Stimulated activated CD4-positive, alpha-beta T cell treated with anti-CD3 and anti-CD28 coated beads, Interleukin-12 subunit alpha, Interleukin-12 subunit beta, amount 100 ng/mL, for 48 hours (primary cell): ENCODE measurements at regions not wholly inside any gene's neighbourhood (a gene's known extent, or its start where the extent isn't known, plus 50 kb on each side); places are given as distances from the start of the nearest gene placed in this dataset.

ENCODE experiments used
- DNase-seq, 3 donors: peaks; one replicate each; pipeline ENCODE4 v3.0.0-alpha.2; 2020; ENCODE audit warnings: low read depth in 2 of 3, low spot score in 1 of 3

DNA sequence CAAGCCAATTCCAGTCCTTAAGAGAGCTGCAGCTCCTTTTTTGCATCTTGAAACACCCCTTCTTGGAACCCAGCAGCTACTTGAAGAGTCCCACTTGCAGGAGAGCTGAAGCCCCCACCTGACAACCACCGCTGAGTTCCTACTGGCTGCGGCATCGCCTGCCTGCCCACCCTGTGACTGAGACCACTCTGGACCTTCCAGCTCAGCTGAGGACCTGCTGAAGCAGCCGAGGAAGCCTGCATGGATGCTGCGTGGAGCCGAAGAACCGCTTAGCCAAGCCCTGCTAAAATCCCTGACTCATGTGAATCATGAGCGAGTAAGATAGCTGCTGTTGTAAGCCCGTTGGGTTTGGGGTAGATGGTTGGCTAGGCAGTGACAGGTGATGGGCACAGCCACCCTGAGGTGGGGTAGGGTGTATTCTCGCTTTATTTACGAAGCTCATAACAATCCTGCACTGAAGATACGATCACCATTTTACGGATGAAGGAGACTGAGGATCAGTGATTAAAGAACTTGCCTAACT lies 78.4 kb downstream of the INHBB start:
- no peak for DNase-seq

DNA sequence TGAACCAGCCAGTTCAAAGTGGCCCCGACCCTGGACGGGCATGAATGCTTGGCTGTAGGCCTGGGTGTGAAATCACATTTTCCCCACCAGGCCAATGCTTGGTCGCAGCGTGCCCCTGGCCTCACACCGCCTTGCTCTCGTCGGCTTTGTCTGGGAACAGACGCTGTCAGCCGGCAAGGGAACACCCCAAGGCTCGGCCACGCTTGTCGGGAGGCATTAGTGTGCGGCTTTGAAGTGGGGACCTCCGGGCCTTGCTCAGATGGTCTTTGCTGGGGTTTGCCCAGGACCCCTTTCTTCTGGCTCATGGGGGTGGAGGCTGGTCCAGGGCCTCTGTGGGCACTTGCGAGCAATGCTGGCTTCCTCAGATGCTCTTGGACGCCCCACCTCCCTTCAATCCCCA lies 79.1 kb downstream of the INHBB start:
- DNase-seq = no peak

DNA sequence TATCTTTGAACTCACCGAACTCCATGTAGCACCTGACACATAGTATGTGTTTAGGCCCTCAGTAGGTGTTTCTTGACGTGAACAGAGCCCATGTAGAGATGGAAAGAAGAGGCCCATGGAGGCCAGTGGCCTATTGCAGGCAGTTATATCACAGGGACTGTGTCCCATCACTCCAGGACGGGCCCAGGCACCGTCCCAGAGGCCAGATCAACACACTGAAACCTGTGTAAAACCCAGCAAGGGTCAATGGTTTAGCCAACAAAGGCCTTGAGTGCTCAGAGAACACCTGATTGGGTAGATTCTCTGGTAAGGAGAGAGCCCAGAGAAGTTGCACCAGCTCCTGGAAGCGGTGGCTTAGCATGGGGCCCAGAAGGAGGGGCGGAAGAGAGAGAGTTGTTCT lies 82.8 kb downstream of the INHBB start:
- DNase-seq = no peak

DNA sequence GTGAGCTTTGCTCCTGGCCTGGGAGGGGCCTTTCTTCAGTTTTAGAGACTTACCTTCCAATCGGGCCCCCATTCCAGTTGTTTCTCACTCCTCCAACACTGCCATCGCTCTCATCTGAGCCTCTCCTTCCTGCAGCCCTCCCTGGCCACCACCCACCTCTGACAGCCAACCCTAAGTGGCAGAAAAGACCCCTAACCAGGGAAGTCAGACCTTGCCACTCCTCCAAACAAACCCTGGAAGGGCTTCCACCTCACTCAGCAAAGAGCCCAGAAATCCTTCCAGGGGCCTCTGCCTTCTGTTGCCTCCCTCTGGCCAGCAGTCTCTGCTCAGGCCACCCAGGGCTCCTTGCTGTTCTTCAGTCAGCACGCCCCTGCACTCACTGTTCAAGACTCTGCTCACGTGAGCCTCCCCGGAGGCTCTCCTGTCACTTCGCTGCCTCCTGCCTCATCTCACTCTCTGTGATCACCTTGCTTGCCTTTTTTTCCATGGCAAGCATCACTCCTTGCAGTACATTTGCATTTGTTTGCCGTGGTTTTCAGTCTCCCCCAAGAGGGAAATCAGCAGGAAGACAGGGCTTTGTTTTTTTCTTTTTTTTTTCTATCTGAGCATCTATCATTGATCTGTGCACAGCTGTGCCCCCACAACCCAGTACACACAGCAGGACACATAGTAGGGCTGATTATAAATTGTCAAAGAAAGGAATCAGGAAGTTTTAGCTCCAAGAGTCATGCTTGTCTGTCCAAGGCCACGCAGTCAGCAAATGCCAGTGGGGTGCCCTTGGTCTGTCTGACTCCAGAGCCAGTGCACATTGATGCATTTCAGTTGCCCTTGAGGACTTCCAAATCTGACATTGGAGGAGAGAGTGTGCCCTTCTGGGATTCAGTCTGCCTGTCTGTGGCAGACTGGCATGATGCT lies 83.9 kb downstream of the INHBB start:
- no peak for DNase-seq

DNA sequence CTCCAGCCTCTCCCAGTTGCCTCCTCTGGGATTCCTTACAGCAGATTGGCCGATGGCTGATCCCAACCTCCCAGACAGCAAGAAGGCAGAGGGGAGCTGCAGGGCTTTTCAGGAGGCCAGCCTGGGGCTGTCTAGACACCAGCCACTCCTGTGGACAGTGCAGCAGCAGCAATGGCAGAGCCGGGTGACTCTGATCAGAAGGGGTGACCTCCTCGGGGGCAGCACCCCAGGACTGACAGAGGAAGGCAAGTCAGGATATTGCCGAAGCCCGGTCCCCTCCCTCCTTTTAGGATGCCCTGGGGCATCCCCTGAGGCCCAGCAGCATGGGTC lies 84.5 kb downstream of the INHBB start:
- DNase-seq = no peak

DNA sequence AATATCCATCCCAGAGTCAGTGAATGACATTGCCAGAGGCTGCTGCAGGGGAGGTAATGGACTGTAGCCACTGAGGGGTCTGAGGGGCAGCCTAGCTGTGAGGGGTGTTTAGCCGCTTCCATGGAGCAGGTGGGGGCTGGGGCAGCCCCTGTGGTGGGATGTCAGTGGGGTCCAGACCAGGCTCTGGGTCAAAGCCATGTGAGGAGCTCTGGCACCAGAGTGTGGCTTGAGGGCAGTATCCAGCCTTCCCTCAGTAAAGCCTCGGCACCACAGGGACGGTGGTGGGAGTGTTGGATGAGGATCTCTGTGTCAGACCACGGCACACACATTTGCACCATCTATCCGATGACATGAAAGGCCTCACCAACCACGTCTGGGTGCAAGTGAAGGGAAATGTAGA lies 85.0 kb downstream of the INHBB start:
- DNase-seq = no peak

DNA sequence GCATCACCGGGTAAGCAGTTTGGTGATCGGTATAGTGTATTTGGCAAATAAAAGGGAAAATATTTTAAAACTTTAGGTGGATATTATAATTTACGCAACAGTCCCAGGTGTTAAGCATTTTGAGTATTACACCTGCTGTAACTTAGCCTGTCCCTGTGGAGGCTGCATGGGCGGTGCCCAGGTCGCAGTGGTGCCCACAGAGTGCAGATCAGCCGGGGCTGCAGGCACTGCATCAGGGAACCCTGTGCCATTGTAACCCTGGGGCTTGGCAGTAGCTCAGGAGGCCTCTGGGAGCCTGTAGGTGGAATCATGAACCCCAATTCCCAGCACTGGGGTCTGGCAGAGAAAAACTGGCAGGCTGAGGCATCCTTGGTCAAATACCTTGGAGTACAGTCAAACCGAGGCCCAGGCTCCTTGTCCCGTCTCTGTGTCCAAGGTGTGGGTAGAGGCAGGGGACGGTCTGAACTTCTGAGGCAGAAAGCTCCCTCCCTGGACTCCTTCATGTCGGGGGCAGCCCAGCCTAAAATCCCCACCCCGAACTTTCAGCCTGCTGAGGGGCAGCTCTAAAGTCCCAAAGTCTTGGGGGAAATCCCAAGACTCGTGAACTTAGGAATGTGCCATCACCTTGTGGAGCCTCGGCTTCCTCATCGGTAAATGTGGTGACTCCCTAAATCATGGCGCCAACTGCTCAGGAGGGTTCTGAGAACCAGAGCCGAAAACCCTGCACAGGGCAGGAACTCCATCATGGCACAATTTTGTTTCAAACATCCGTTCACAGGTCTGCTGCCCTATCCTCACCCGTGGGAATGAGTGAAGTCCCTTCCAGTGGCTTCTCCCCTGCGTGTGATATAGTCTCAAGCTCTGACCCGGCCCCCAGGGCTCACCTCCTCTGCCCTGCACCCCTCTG lies 85.7 kb downstream of the INHBB start:
- DNase-seq = no peak

DNA sequence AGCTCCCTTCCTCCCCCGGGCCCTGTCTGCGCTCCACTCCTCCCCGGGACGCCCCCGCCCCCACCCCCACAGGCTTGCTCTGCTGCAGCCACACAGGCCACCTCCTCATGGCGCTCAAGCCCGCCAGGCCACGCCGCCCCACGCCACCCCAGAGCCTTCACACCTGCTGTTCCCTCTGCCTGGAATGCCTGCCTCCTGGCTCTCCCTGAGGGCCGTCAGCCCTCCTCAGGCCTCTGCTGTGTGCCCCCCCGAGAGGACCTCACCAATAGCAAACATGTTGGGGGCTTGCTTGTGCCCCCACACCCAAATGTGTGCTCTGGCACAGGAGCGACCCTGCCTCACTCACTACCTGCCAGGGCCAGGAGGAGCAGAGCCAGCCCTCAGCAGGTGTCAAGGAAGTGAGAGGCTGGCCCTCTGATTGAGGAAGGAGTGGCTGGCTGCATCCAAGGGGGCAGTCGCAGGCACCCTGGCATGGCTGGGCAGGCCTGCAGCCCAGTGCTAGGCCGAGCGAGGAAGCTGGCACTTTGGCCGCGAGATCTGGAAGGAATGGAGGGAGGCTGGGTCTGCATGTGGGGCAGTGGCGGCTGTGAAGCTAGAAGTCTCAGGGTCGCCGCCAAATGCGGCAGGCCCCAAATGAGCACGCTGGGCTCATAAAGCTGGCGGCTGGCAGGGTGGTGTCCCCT lies 86.5 kb downstream of the INHBB start:
- DNase-seq = no peak

DNA sequence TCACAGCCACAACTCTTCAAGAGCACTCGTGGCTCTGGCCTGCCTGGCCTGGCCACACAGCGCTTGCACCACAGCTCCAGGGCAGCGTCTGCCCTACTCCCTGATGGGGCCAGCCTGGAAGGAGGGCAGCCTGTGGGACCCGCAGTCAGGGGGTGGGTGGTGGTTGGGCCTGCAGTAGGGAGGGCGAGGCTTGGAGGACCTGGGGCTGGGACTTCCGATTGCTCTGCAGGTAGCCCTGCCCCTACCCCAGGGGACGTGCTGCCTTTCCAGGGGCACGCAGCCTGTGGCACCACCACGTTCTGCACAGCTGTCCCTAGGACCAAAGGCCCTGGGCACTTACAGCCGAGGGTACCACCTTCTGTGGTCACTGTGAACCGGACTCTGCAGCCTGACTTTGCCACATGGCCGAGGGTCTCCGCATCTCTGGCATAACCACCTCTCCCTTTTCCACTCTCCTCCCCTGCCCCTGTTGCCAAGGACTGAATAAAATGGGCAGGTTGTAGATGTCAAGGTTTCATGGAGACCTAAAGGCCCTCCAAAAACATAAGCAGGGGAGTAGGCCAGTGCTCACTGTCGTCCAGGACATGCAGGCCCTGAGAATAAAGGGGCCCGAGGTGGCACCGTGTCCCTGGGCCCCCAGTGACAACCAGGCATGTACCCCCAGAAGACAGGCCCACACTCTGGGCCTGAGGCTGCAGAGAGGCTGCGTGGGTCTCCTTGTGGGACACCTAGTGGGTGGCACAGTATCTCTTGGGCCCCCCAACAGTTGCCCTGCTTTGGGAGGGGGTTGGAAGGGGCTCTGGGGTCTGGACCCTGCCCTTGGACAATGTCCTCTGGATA lies 87.3 kb downstream of the INHBB start:
- no peak for DNase-seq

DNA sequence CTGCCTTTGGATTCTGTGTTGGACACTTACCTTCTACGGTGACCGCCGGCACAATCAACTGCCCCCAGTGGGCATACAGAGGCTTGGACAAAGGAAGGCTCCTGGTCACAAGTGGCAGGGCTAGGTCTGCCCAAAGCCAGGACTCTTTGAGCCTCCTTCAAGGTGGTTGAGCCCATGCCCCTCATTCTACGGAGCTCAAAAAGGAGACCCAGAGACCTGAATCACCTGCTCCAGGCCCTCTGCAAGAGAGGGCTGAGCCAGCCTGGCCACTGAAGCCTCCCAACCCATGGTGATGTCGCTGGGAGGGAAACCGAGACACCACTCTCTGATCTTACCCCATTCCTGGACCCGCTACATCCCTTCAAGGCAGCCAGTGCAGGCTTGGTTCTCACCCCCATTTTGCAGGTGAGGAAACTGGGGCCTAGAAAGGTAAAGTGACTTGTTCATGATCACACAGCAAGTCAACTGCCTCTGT lies 87.9 kb downstream of the INHBB start:
- DNase-seq = no peak

DNA sequence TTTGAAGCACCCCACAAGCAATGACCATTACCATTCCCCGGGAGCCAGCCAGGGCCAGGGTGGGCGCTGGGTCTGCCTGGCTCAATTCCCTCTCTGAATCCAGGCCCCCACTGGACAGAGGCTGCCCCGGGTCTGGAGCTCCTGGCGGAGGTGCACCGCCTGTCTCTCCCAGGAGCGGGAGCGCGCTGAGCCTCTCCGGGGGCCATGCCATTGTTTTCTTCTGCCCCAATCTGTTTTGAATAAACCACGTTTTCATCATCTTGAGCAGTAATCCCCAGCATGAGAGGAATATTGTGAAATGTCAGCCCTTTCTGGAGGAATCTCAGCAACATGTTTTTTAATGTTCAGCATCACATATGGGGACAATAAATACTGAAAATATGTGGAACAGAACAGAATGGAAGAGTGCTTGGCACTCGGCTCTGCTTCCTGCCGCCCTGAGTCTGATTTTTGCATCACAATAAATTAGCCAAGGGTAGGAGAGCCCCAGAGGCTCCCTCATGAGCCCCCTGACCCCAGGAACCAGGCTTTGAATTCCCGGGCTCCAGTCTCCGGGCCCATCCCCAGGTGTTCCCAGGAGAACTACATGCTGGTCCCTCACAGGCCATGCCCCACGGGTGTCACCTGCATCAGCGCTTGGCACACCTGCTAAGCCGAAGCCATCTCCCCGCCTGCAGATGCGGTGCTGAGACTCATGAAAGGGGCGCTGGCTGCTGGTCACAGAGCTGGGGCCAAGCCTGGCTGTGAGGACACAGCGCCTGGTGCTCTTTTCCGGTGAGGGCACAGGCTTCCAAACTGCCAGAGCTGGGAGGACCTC lies 88.8 kb downstream of the INHBB start:
- DNase-seq = no peak

DNA sequence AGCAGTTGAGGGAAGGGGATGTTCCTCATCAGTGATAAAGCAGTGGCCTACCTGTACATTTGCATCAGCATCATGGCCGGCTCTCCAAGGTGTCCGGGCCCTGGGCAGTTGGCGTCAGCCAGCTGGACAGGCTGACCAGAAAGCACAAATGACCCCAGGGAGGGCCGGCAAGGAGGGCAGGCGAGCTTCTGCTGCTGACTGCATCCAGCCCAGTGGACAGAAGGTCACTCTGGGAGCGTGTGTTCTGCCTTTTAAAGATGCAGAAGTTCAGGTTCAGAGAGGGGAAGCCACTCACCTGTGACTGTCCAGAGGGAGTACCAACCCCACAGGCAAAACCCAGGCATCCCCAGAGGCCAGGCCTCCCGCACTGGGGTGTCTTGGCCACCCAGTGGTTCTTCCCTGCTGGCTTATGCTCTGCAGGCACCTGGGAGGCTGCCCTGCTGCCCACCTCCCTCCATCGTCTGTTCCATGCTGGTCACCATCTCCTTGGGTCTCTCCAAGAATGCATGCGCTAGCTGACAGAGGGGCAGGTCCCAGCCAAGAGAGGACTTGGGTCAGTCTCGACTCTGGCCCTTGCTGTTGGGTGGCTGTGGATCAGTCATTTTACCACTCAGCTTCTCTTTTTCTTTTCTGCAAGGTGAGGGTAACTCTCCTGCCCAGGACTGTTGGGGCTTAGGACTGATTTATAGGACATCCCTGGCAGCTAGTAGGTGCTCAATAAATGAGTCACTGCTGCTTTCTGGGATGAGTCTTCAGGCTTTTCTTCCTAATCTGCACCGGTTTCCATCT lies 89.9 kb downstream of the INHBB start:
- no peak for DNase-seq

DNA sequence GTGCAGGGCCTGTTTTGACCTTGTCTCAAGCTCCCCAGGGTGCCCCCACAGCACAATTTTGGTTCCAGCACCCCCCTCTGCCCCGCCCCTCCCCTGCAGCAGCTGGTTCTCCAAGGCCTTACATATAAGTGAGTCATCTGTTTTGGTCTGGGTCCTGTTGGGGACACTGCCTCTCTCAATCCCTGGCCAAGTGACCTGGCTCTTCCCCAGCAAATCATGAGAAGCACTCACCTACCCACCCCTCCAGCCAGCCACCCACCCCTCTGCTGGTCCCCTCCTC lies 90.5 kb downstream of the INHBB start:
- DNase-seq = no peak

DNA sequence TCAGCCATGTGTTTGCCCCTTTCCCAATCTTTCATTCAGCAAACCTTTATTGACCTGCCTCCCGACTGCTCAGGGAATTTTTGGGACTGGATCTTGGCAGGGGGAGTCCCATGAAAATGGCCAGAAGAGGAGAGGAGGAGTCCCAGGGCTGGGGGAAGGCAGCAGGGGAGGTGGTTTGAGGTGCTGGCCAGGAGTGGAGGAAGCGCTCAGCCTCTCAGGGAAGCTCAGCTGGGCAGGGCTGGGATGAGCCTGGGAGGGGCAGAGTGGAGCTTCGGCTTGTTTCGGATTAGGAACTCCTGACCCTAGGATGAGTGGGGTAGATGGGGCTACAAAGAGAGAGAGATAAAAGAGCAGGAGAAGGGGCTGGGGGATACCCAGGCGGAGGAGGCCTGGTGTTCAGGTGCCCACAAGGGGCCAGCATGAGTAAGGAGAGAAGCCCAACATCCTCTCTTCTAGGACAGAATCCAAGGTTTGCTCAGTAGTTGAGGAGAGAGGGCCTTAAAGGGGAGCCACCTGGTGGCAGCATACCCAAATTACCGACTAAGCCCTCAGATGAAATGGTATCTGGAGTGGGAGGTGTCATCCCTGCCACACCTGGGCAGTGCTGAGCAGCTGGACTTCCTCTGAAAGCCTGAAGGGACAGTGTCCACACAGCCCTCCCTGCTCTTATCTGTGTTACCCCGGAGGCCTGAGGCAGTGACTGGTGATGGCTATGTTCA lies 91.1 kb downstream of the INHBB start:
- DNase-seq = peak in 2 of 3 donors; percentile 8 to 10

DNA sequence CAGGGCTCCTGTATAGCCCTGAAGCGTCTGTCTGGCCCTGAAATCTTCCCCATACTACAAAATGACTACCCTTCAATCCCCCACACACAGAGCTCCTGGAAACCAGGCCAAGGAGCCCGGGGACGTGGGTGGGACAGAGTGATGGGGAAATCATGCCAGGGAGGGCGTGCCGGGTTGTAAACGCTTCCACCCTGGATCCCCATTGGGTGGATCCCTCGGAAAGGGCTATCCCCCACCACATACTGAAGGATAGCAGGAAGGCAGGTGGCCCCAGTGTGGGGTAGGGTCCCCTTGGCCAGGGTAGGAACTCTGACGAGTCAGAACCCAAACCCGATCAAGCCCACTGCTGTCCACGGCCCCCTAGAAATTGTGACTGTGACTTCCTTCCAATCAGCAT lies 91.7 kb downstream of the INHBB start:
- DNase-seq = no peak

DNA sequence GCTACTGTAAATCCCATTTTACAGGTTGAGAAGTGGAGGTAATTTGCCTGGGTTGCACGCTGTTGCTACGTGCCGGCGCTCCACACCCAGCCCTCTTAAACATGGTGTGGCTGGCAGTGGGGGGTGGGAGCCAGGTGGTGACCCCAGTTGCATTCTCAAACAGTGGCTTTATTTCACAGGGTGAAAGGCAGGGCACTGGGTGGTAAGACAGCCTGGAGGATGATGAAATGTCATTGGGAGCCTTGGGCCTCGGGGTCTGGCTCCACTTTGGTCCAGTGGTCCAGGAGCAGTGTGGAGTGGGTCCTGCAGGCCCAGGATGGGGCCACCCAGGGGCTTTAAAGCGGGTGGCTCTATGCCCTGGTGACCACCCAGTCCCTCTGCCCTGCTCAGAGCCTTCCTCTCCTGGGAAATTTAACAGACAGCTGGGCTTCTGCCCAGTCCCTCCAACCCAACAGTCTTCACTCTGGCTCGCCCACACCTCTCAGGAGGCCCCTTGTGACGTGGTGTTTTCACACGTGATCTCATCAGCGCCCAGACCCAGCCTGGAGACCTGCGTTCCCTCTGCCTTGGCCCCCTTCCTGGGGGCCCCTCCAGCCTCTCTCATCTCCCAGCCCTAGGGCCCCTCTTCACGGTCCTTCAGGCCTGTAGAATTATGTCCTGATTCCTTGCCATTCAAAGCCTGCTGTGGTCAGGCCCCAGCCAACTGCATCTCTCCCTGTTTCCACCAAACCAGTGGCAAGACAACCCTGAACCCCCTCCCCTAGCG lies 92.5 kb downstream of the INHBB start:
- DNase-seq = no peak

DNA sequence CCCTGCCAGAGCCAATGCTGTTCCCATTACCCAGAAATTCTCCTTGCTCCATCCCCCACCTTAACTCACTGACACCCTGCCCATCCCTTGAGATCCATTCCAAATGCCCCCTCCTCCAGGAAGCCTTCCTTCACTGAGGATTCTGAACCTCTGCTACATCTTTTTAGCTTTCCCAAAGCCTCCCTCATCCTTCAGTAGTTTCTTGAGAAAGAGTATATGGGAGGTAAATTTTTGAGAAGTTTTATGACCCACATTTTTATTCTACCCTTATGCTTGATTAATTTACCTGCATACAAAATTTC lies 93.1 kb downstream of the INHBB start:
- no peak for DNase-seq
